Liver (tissue), 8 donors: ENCODE measurements at regions not wholly inside any gene's neighbourhood (a gene's known extent, or its start where the extent isn't known, plus 50 kb on each side); places are given as distances from the start of the nearest gene placed in this dataset.
A peak's percentile ranks its signal among the peaks of the same experiment; 100 is the strongest.

Source experiments
- DNase-seq: peaks from one replicate; pipeline ENCODE4 v3.0.0-alpha.2; 2017; ENCODE audit warnings: low spot score
- H3K27ac ChIP-seq, 2 donors: one replicate each; pipeline ENCODE4 v1.7.0; 2013; ENCODE audit warnings: inconsistent platforms in 2 of 2, low read length in 2 of 2, control low read depth in 1 of 2, low read depth in 1 of 2, mild to moderate bottlenecking in 1 of 2
- H3K27me3 ChIP-seq, 4 donors: one replicate each; pipeline versions ENCODE4 v1.6.1 to v1.7.0; 2013; ENCODE audit warnings: low read length in 3 of 4, inconsistent platforms in 1 of 4, mild to moderate bottlenecking in 1 of 4, moderate library complexity in 1 of 4; ENCODE audit not compliant: control insufficient read depth in 4 of 4, insufficient read depth in 4 of 4
- H3K36me3 ChIP-seq, 4 donors: one replicate each; pipeline versions ENCODE4 v1.6.1 to v1.7.0; 2013; ENCODE audit warnings: low read length in 3 of 4, mild to moderate bottlenecking in 3 of 4, low read depth in 1 of 4, moderate library complexity in 1 of 4; ENCODE audit not compliant: control insufficient read depth in 4 of 4, insufficient read depth in 3 of 4
- H3K4me1 ChIP-seq, 4 donors: one replicate each; pipeline versions ENCODE4 v1.6.1 to v1.7.0; 2013; ENCODE audit warnings: low read length in 3 of 4, mild to moderate bottlenecking in 3 of 4, moderate library complexity in 1 of 4; ENCODE audit not compliant: control insufficient read depth in 4 of 4, insufficient read depth in 4 of 4
- H3K4me3 ChIP-seq, 3 donors: one replicate each; pipeline versions ENCODE4 v1.6.1 to v1.7.0; 2013; ENCODE audit warnings: low read length in 3 of 3, control low read depth in 1 of 3, low read depth in 1 of 3, mild to moderate bottlenecking in 1 of 3
- H3K9ac ChIP-seq, 2 donors: one replicate each; pipeline ENCODE4 v1.7.0; 2013; ENCODE audit warnings: low read length in 2 of 2, mild to moderate bottlenecking in 2 of 2, moderate library complexity in 2 of 2, control low read depth in 1 of 2, low read depth in 1 of 2
- H3K9me3 ChIP-seq, 4 donors: one replicate each; pipeline versions ENCODE4 v1.6.1 to v1.7.0; 2013; ENCODE audit warnings: low read length in 3 of 4; ENCODE audit not compliant: control insufficient read depth in 4 of 4
- ATF3 ChIP-seq: IDR thresholded peaks from 2 replicates; pipeline ENCODE4 v1.6.1; 2016; ENCODE audit warnings: antibody characterized with exemption
- CTCF ChIP-seq: fragments of 150-350 bp; IDR thresholded peaks from 2 replicates; pipeline ENCODE4 v1.5.1; 2017; ENCODE audit warnings: improper control_type of control experiment, low read depth, low read length; ENCODE audit not compliant: missing input control
- EGR1 ChIP-seq, 2 donors: IDR thresholded peaks; 2 replicates each; pipeline ENCODE4 v1.6.1; 2016 to 2018; ENCODE audit warnings: antibody characterized with exemption in 2 of 2, low read depth in 2 of 2
- FOXA2 ChIP-seq: IDR thresholded peaks from 2 replicates; pipeline ENCODE4 v1.6.1; 2016; ENCODE audit warnings: antibody characterized with exemption
- HNF4A ChIP-seq, 2 donors: conservative IDR thresholded peaks; 2 replicates each; pipeline ENCODE4 v1.6.1; 2016; ENCODE audit warnings: antibody characterized with exemption in 2 of 2, mild to moderate bottlenecking in 2 of 2
- JUND ChIP-seq, 2 donors: IDR thresholded peaks; 2 replicates each; pipeline ENCODE4 v1.6.1; 2016; ENCODE audit warnings: antibody characterized with exemption in 2 of 2
- NR2F2 ChIP-seq: IDR thresholded peaks from 2 replicates; pipeline ENCODE4 v1.6.1; 2016; ENCODE audit warnings: antibody characterized with exemption
- RAD21 ChIP-seq, 2 donors: IDR thresholded peaks; 2 replicates each; pipeline ENCODE4 v1.6.1; 2016; ENCODE audit warnings: antibody characterized with exemption in 2 of 2, mild to moderate bottlenecking in 2 of 2
- REST ChIP-seq: IDR thresholded peaks from 2 replicates; pipeline ENCODE4 v1.6.1; 2016; ENCODE audit warnings: antibody characterized with exemption, mild to moderate bottlenecking
- RXRA ChIP-seq, 2 donors: IDR thresholded peaks; 2 replicates each; pipeline ENCODE4 v1.6.1; 2017 to 2018; ENCODE audit warnings: antibody characterized with exemption in 2 of 2, mild to moderate bottlenecking in 1 of 2
- SP1 ChIP-seq: IDR thresholded peaks from 2 replicates; pipeline ENCODE4 v1.6.1; 2018; ENCODE audit warnings: antibody characterized with exemption, mild to moderate bottlenecking
- TAF1 ChIP-seq: conservative IDR thresholded peaks from 2 replicates; pipeline ENCODE4 v1.6.1; 2016; ENCODE audit warnings: antibody characterized with exemption, mild to moderate bottlenecking
- YY1 ChIP-seq: IDR thresholded peaks from 2 replicates; pipeline ENCODE4 v1.6.1; 2016; ENCODE audit warnings: antibody characterized with exemption, mild to moderate bottlenecking
- WGBS: extraction: QIAGEN DNeasy Blood & Tissue Kit; methylation state at CpG from one replicate; pipeline ENCODE4 v1.1.7; 2013; 5-methylcytosine and 5-hydroxymethylcytosine counted together
- TF ChIP-seq, protein P1 (sequence below): IDR thresholded peaks from 2 replicates; pipeline ENCODE4 v1.6.1; 2016; ENCODE audit warnings: antibody characterized with exemption
- donor health status: healthy.
- donor health status: healthy.
- donor health status: healthy.
- donor health status: healthy.
- donor health status: healthy.

GRCh38 chr21:35682904-35683549 lies 377.3 kb downstream of the SETD4 start (continued):
- TF ChIP-seq TAF1 = no peak

DNA sequence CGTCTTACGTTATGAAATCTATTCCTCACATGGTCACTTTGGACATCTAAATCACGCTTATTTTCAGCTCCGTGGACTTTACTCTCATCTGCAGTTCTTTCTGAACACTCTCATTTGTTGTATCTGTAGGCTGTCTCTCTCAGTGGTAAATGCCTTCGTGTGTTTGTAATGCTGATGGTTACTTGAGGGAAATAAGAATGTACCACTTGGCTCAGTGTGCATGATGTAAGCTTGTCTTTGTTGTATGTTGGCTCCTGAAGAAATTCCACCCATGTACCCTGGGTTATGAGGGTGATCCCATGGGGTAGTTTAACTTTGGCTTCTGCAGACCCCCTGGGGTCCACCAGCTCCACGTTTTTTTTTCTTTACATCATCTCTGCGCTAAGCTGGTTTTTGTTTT lies 378.4 kb downstream of the SETD4 start:
- Histone ChIP-seq H3K27ac (no peak overlapping the region), H3K4me1 (peaks cover 0 to 8% (median 4%) of the 10 kb centered on the region in 4 donors), H3K4me3 (no peak overlapping the region), H3K9ac (no peak overlapping the region), H3K9me3 (no peaks in the 10 kb centered on the region), H3K36me3 (no peaks in the 10 kb centered on the region), H3K27me3 (no peaks in the 10 kb centered on the region)
- TF ChIP-seq ATF3 = no peak
- no peak for TF ChIP-seq CTCF
- TF ChIP-seq JUND (IDR thresholded peaks at IDR 0.05) = no peak
- no peak for TF ChIP-seq FOXA2
- no peak for TF ChIP-seq TAF1
- no peak for TF ChIP-seq RXRA (IDR thresholded peaks at IDR 0.05)
- peak; percentile 27 to 33 for TF ChIP-seq HNF4A (conservative IDR thresholded peaks at IDR 0.05)
- TF ChIP-seq, protein P1, sequence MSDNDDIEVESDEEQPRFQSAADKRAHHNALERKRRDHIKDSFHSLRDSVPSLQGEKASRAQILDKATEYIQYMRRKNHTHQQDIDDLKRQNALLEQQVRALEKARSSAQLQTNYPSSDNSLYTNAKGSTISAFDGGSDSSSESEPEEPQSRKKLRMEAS = no peak
- no peak for TF ChIP-seq RAD21 (IDR thresholded peaks at IDR 0.05)
- DNase-seq = no peak
- WGBS = 66% methylated on average over 7 of the region's 7 CpGs

DNA sequence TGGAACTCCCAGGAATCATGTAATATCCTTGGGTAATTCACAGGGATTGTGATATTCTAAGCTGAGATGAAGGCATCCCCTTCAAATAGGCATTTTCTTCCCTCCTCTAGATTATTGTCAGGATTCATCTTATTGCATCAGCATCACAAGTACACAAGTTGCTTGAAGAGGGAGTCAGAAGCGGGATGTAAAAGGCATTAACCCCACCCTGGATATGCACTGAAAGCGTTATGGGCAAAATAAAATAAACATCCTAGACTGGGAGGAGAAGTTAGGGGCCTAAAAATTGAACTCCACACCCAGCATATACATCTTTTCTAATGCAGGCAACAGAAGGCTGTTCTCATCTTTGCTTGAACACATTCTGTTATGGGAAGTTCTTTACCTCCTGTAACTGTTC lies 381.2 kb downstream of the SETD4 start:
- 93% methylated on average over 2 of the region's 2 CpGs for WGBS
- H3K4me3 ChIP-seq = no peak overlapping the region
- no peaks in the 10 kb centered on the region for H3K9me3 ChIP-seq
- no peaks in the 10 kb centered on the region for H3K36me3 ChIP-seq
- DNase-seq = no peak
- TF ChIP-seq HNF4A (conservative IDR thresholded peaks at IDR 0.05) = no peak
- no peak for TF ChIP-seq JUND (IDR thresholded peaks at IDR 0.05)
- TF ChIP-seq REST = no peak
- no peak for TF ChIP-seq YY1
- TF ChIP-seq EGR1 (IDR thresholded peaks at IDR 0.05; ENCODE audit: low read depth in 2 of 2) = no peak
- TF ChIP-seq NR2F2 = no peak
- no peak for TF ChIP-seq RAD21 (IDR thresholded peaks at IDR 0.05)
- no peak for TF ChIP-seq RXRA (IDR thresholded peaks at IDR 0.05)
- TF ChIP-seq SP1 = no peak
- no peak overlapping the region for H3K9ac ChIP-seq
- H3K4me1 ChIP-seq = peaks cover 2 to 16% (median 8%) of the 10 kb centered on the region in 4 donors
- no peak overlapping the region for H3K27ac ChIP-seq
- no peaks in the 10 kb centered on the region for H3K27me3 ChIP-seq
